Calu3 (cell line): ENCODE measurements at regions not wholly inside any gene's neighbourhood (a gene's known extent, or its start where the extent isn't known, plus 50 kb on each side); places are given as distances from the start of the nearest gene placed in this dataset.

Source experiments
- BruUV-seq: library from RNA; stranded (reverse); fragments of 400-500 nt; replicated peaks from 2 replicates; lab custom pipeline; 2021; lab: Mats Ljungman, UMichigan
- CTCF ChIA-PET: fragments of 300-600 bp; sonication (Branson Sonifier 250); formaldehyde crosslinking; loops from one replicate; lab custom pipeline; 2022; ENCODE audit warnings: antibody characterized with exemption; lab: Charles Lee
- DNase-seq: peaks from one replicate; pipeline ENCODE4 v3.0.0; 2022
- H3K27ac Mint-ChIP-seq: one replicate; pipeline ENCODE4 v1.8.0; 2022; ENCODE audit warnings: mixed read lengths; ENCODE audit not compliant: unreplicated experiment
- H3K27me3 Mint-ChIP-seq: one replicate; pipeline ENCODE4 v1.8.0; 2022; ENCODE audit warnings: mixed read lengths; ENCODE audit not compliant: unreplicated experiment
- H3K36me3 Mint-ChIP-seq: one replicate; pipeline ENCODE4 v1.8.0; 2022; ENCODE audit warnings: mild to moderate bottlenecking, moderate library complexity, mixed read lengths; ENCODE audit not compliant: insufficient read depth, unreplicated experiment
- H3K4me1 Mint-ChIP-seq: one replicate; pipeline ENCODE4 v1.8.0; 2022; ENCODE audit warnings: mild to moderate bottlenecking, low read depth, mixed read lengths; ENCODE audit not compliant: unreplicated experiment
- H3K4me3 Mint-ChIP-seq: one replicate; pipeline ENCODE4 v1.8.0; 2022; ENCODE audit warnings: mild to moderate bottlenecking, low read depth, moderate library complexity, mixed read lengths; ENCODE audit not compliant: unreplicated experiment
- H3K9me3 Mint-ChIP-seq: one replicate; pipeline ENCODE4 v1.8.0; 2022; ENCODE audit warnings: low read depth, mixed read lengths; ENCODE audit not compliant: unreplicated experiment
- CTCF ChIP-seq: fragments of 200-600 bp; IDR thresholded peaks from one replicate; pipeline ENCODE4 v1.8.0; 2022; ENCODE audit warnings: antibody characterized with exemption; ENCODE audit not compliant: unreplicated experiment
- intact Hi-C: fragments of 100-400 bp; cut with micrococcal nuclease; formaldehyde crosslinking; loops from one replicate; pipeline ENCODE4 v1.10.0; 2022; ENCODE audit not compliant: unreplicated experiment

- CTCF ChIA-PET = interaction anchor here (0.6 to 1.0 kb wide), 2 partner anchors 11 to 201 kb away, joined by 3 to 4 read pairs; no protein-coding TSS in a partner anchor
- intact Hi-C loops = no loop called here
- H3K4me3 Mint-ChIP-seq = no peak overlapping the region
- no peak for TF ChIP-seq CTCF
- no peak overlapping the region for H3K27ac Mint-ChIP-seq
- H3K27me3 Mint-ChIP-seq = no peaks in the 10 kb centered on the region
- no peaks in the 10 kb centered on the region for H3K9me3 Mint-ChIP-seq
- H3K4me1 Mint-ChIP-seq = peaks cover 8% of the 10 kb centered on the region
- no peak for DNase-seq
- H3K36me3 Mint-ChIP-seq = no peaks in the 10 kb centered on the region
- BruUV-seq = no TSS peak
These were observed 82.2 kb upstream of the SLC1A4 start for GRCh38 chr2:64906853-64907536.

GRCh38 chr2:64908406-64908805 lies 80.8 kb upstream of the SLC1A4 start:
- BruUV-seq = no TSS peak
- peaks cover 8% of the 10 kb centered on the region for H3K4me1 Mint-ChIP-seq
- intact Hi-C loops = no loop called here
- CTCF ChIA-PET = interaction anchor here (0.5 kb wide), 1 partner anchor 70 kb away, joined by 8 read pairs; no protein-coding TSS in a partner anchor
- TF ChIP-seq CTCF = no peak
- H3K27me3 Mint-ChIP-seq = no peaks in the 10 kb centered on the region
- no peaks in the 10 kb centered on the region for H3K9me3 Mint-ChIP-seq
- no peak for DNase-seq
- H3K4me3 Mint-ChIP-seq = no peak overlapping the region
- no peak overlapping the region for H3K27ac Mint-ChIP-seq
- H3K36me3 Mint-ChIP-seq = no peaks in the 10 kb centered on the region

- Mint-ChIP-seq H3K9me3 (no peaks in the 10 kb centered on the region), H3K36me3 (no peaks in the 10 kb centered on the region), H3K27me3 (no peaks in the 10 kb centered on the region), H3K4me3 (no peak overlapping the region), H3K27ac (no peak overlapping the region), H3K4me1 (peaks cover 6% of the 10 kb centered on the region)
- CTCF ChIA-PET = no interaction called here
- intact Hi-C loops = no loop called here
- DNase-seq = no peak
- TF ChIP-seq CTCF = no peak
- BruUV-seq = no TSS peak
These were observed 78.7 kb upstream of the SLC1A4 start for GRCh38 chr2:64910523-64910922.

GRCh38 chr2:64910972-64911433 lies 78.2 kb upstream of the SLC1A4 start:
- no peaks in the 10 kb centered on the region for H3K36me3 Mint-ChIP-seq
- peaks cover 1% of the 10 kb centered on the region for H3K4me1 Mint-ChIP-seq
- no peak overlapping the region for H3K27ac Mint-ChIP-seq
- no peak for TF ChIP-seq CTCF
- H3K27me3 Mint-ChIP-seq = no peaks in the 10 kb centered on the region
- H3K9me3 Mint-ChIP-seq = no peaks in the 10 kb centered on the region
- no peak overlapping the region for H3K4me3 Mint-ChIP-seq
- no peak for DNase-seq
- CTCF ChIA-PET = no interaction called here
- BruUV-seq = no TSS peak
- intact Hi-C loops = no loop called here
